HG03045 (cell line): ENCODE measurements at regions not wholly inside any gene's neighbourhood (a gene's known extent, or its start where the extent isn't known, plus 50 kb on each side); places are given as distances from the start of the nearest gene placed in this dataset.
"Not testable (repeated sequence)": the region's sequence is repeated elsewhere in the genome, so short reads cannot be mapped to it uniquely, and the experiment has no call there.

ENCODE experiments used
- ATAC-seq: cut with Tn5 transposase; IDR thresholded peaks from one replicate; pipeline ENCODE4 v1.9.1; 2021; ENCODE audit warnings: mild to moderate bottlenecking, moderate library complexity; ENCODE audit not compliant: unreplicated experiment

DNA sequence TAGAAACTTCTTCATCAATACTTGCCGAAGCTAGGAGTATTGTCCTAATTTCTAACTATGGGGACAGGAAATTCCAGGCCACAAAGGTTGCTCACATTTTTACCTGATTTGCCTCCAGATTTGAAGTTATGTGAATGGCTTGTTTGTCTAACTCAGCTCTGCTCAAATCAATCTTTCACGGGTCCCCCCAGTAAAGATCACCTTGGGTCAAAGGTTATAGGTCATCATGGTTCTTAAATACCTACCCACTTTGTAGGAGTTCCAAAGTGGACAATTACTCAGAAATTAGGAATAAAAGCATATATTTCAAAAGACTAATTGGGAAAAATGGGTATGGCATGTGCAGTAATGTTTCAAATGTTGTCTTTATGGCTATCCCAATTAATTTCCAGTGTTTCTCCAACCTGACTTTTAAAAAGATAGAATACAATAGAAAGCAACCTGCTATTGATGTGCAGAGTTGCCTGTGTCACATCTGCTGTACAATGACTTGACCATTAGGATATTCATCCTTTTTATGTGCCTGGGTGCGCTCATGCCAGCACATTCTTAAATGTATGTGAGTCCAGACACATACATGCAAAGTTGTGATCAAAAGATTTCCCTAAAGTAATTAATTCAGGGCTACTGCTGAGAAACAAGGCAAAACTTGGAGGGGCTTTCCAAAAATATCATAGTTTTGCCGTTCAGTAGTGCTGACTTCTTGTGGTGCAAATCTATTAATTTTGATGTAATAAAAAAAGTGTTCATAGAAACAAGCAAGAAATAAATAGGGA lies 126.1 kb downstream of the MYCN start:
- ATAC-seq: no peak

DNA sequence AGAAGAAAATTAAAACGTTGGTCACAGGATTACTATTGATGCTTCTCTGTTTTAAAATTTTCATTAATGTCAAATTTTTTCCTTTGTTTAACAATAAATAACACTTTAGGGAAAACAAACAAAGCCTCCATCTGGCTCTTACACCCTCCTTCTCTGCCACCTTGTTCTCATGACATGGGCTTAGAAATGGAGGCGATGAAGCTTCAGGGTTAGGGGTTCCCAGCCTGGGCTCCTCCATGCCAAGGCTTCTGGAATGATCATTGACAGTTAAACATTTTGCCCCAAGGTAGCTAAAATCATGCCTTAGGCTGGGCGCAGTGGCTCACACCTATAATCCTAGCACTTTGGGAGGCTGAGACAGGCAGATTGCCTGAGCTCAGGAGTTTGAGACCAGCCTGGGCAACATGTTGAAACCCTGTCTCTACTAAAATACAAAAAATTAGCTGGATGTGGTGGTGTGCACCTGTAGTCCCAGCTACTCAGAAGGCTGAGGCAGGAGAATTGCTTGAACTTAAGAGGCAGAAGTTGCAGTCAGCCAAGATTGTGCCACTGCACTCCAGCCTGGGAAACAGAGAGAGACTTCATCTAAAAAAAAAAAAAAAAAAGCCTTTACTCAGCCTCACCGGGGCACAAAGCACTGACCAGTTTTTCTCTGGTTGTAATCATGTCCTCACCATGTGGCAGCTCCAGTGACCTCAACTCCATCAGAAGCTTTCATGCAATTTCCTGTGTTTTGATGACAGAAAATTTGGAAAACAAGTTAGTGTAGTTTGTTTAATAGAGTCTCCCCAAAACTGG lies 125.1 kb downstream of the MYCN start:
- not testable (repeated sequence) for ATAC-seq

DNA sequence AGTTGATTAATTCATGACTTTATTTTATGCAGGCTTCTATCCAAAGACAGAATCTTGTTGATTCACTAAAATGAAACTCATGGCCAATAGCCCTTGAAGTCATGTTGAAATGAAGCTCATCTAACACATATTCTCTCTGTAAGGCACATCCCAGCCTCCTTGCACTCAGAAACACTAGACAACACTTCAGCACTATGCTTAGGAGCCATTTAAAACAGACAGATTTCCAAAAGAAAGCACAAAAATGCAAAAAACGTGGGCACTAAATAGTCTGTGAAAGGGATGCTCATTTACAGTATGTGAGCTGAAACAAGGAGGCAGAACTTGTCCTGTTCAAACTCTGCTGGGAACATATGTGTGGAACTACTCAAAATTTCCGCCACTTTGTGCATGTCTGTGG lies 124.4 kb downstream of the MYCN start:
- ATAC-seq: no peak

DNA sequence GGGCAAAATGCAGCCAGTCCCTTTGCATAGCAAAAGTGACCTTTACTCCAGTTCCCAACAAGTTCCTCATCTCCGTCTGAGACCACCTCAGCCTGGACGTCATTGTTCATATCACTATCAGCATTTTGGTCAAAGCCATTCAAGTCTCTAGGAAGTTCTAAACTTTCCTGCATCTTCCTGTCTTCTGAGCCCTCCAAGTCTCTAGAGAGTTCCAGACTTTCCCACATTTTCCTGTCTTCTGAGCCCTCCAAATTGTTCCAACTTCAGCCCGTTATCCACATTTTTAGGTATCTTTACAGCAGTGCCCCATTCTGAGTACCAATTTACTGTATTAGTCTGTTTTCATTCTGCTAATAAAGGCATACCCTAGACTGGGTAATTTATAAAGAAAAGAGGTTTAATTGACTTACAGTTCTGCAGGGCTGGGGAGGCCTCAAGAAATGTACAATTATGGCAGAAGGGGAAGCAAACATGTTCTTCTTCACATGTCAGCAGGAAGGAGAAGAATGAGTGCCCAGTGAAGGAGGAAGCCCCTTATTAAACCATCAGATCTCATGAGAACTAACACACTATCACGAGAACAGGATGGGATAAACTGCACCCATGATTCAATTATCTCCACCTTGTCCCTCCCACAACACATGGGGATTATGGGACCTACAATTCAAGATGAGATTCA lies 123.7 kb downstream of the MYCN start:
- ATAC-seq: no peak

DNA sequence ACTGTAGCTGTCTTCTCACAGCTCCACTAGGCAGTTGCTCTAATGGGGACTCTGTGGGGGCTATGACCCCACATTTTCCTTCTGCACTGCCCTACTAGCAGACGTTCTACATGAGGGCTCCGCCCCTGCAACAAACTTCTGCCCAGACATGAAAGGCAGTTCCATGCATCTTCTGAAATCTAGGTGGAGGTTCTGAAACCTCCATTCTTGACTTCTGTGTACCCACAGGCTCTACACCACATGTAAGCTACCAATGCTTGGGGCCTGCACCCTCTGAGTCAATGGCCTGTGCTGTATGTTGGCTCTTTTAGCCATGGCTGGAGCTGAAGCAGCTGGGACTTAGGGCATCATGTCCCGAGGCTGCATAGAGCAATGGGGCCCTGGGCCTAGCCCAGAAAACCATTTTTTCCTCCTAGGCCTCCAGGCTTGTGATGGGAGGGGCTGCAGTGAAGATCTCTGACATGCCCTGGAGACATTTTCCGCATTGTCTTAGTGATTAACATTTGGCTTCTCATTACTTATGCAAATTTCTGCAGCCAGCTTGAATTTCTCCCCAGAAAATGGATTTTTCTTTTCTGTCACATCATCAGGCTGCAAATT lies 123.0 kb downstream of the MYCN start:
- ATAC-seq: no peak

DNA sequence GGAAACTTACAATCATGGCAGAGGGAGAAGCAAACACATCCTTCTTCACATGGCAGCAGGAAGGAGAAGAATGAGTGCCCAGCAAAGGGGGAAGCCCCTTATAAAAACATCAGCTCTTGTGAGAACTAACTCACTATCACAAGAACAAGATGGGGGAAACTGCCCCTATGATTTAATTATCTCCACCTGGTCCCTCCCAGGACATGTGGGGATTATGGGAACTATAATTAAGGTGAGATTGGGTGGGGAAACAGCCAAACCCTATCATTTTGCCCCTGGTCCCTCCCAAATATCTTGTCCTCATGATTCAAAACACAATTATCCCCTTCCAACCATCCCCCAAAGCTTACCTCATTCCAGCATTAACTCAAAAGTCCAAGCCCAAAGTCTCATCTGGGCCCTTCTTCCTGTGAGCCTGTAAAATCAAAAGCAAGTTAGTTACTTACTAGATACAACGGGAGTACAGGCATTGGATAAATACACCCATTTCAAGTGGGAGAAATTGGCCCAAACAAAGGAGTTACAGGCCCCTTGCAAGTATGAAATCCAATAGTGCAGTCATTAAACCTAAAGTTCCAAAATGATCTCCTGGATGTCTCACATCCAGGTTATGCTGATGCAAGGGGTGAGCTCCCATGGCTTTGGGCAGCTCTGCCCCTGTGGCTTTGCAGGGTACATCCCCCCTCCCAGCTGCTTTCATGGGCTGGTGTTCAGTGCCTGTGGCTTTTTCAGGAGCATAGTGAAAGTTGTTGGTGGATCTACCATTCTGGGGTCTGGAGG lies 122.3 kb downstream of the MYCN start:
- no peak for ATAC-seq

DNA sequence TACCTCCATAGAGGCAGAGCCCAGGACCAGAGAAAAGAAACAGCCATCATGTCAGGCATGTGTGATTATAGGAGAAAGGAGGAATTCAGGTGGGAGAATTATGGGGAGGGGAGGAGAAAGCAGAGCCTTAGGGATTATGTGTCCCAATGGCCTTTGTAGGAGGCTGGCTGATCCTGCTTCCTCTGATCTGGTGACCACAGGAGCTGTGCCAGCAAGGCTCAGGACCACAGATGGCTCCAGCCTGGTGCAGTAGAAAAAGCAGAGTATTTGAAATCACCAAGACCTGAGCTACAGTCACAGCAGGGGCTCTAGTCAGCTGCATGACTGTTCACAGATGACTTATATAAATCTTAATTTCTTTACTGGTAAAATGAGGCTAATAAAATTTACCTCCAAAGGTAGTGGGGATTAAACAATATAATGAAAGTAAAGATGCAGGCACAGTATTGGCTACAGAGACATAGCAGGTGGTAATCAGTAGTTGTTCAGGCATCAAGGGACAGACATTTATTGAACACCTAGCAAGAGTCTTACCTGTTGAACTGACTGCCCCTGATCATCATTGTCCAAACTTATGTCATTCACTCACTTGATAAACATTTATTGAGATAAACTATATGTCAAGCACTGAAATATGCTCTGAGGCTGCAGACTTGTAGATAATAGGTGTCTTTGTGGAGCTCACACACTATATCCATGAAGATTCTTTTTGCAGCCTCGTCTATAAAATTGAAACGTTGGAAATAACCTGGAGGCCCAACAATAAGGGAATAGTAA lies 121.3 kb downstream of the MYCN start:
- no peak for ATAC-seq

DNA sequence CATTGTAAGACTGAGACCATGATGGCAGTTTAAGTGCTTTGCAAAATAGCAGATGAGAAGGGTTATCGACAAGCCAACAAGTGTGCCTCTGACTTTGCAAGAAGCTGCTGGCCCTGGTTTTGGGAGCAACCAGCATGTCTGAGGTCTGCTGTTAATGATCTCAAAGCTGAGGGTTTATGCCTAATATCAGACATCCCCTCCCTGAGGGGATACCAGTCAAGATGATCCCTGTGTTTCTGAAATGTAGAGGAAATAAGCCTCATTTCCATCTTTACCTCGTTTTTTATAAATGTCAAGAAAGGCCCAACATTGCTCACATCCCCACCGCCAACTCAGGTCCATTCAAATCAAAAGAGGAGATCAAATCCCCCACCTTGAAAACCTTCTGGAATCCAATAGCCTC lies 120.6 kb downstream of the MYCN start:
- no peak for ATAC-seq

DNA sequence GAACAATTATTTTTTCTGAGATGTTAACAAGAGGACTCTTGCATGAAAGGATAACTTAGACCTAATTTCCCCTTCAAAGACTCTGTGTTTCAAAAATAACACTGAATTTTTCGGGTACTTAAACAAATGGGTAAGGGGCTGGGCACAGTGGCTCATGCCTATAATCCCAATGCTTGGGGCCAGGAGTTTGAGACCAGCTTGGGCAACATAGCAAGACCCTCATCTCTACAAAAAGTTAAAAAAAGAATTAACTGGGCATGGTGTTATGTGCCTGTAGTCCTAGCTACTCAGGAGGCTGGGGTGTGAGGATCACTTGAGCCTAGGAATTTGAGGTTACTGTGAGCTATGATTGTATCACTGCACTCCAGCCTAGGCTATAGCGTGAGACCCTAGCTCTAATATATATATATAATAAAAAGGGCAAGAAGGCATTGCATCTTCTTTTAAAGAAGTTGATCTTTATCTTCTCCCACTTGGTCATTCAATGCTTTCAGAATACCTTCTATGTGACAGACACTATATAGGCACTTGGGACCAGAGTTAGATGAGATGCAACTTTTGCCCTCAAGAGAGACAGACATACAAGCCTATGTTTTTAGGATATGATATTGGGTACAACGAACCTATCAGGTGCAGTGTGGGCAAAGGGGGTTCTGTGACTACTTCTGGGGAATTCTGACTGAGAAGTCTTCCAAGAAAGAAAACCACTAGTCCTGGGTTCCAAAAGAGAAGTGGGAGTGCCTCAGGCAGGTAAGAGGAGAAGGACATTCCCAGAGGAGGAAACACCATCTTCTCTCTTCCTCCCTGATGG lies 120.0 kb downstream of the MYCN start:
- no peak for ATAC-seq

DNA sequence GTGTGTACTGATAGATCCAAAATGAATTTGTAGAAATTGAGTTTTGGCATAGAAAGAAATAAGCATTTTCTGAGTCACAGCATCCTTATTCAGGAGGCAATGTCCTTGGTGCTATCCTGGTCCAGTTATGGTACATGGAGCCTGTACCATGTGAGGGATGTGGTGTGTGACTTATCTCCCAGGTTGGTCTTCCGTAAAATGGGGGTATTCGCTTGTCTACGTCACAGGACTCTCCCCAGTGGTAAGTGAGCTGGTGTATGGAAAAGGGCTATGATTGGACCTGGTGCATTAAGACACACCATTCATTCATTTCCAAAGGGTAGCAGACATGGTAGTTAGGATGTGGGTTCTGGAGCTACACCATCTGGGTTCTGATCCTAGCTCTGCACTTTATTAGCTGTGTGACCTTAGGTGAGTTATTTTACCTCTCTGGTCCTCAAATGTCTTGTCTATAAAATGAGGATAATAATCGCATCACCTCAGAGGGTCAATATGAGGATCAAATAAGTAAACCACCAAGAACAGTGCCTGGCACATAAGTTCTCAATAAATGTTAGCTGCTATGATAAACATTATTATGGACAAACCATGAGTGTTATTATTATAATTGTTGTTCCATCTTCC lies 119.2 kb downstream of the MYCN start:
- no peak for ATAC-seq

DNA sequence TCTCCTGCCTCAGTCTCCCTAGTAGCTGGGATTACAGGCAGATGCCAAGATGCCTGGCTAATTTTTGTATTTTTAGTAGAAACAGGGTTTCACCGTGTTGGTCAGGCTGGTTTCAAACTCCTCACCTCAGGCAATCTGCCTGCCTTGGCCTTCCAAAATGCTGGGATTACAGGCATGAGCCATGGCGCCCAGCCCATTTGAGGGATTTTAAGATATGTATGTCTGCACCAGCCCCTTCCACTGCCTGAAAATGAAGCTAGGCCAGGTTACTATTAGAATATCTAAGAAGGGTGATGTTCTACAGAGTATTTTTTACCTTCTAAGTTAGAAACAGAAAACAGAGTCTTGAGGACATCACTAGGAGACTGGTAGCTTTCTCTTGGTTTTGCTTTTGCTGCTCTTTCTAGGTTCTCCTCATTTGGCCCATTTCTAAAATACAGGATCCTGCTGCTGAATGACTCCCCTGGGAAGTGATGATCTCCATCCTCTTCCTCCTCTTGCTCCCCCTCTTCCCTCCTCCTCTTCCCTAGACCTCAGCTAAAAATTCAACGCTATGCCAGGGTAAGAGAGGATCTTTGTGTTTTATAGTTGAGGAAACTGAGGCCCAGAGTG lies 118.5 kb downstream of the MYCN start:
- no peak for ATAC-seq

DNA sequence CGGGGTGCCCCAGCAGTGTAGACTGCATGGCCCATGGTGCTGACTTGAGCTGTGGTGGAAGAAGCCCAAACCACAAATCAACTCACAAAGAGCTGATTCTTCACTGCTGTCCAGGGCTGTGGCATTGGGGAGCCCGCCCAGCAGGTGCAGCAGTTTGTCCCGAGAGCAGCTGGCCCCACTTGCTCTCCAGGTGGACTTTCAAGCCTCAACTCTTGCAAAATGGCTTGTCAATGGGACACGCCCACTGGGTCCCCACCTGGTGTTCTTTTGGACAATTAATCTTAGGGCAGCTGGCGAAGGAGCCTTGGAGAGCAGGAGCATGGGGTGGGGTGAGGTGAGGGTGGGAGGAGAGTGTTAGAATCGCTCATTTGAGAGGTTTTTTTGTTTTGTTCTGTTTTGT lies 117.9 kb downstream of the MYCN start:
- ATAC-seq: no peak

DNA sequence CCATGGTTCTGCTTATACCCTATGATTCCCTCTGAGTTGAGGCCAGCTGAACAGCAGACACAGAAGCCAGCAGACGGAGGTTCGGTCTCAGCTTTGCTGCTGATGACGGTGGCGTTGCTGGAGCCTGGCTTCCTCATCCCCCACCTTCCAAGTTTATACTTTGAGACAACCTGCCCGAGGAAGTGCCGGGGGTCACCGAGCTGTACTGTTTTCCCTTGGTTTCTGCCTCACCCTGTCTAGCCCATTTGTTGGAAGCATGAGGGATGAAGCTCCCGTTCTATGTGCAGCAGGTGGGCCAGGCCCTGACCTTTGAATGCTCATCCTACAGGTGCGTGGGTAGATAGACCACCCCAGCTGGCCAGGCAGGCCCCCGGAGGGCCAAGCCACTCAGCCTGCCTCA lies 117.3 kb downstream of the MYCN start:
- ATAC-seq: no peak

DNA sequence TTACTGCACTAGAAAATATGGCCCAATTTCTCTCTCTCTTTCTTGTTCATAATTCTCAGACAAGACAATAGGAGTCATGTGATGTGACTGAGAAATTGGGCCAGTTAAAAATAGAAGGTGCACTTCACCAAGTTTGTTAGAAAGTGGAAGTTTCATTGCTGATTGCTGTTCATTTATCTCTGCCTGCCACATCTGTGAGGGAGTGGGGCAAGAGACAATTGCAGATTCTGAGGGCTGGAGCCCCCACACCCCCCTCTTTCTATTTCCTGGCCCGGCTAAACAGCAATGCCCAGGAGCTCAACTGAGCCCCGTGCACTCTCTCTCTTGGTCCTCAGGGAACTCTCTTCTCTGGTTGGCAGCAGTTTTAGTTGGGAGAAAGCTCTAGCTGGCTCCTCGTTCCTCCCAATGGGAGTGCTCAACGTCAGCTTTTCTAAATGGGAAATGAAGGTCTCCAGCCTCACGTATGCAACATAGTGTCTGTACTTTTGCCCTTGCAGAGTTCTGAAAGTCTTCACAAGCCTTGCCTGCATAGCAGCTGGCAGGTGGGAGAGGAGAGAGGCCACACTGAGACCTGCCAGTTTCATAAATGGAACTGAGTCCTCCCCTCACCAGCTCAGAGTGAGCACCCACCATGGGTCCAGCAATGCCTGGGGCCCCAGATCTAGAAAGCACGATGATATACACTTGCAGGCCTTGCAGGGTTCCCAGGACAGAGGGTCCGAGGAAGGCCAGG lies 115.7 kb downstream of the MYCN start:
- peak; percentile 75 for ATAC-seq

DNA sequence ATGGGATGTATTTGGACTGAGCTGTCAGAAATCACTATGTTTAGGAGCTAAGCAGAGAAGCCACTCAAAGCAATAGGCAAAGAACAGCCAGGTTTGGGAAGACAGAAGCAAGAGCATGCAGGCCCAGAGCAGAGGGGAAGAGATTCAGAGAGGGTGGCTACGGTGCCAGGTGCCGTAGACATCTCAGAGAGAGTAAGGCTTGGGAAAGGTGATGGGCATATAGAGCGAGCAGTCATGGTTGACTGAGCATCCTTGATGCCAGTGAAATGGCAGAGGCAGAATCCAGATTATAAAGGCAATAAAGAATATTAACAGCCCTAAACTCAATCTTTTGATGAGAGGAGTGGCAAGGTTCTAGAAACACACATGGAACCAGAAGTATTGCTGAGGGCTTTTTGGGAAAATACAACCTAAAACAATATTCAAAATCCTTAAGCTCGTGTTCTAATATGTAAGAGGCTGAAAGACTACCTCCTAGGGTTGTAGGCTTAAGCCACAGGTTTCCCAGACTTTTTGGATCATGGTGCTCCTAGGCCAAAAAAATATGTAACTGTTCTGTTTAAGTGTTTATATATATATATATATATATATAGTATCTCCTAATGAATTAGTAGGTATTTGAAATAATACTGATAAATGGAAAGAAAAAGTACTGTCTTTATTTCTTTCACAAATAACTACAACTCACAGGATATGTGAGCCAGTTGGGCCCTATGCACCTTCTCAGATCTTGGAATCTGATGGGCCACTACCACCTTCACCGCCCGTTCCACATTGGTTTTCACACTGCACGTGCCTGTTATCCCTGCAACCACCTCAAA lies 113.3 kb downstream of the MYCN start:
- ATAC-seq: no peak

DNA sequence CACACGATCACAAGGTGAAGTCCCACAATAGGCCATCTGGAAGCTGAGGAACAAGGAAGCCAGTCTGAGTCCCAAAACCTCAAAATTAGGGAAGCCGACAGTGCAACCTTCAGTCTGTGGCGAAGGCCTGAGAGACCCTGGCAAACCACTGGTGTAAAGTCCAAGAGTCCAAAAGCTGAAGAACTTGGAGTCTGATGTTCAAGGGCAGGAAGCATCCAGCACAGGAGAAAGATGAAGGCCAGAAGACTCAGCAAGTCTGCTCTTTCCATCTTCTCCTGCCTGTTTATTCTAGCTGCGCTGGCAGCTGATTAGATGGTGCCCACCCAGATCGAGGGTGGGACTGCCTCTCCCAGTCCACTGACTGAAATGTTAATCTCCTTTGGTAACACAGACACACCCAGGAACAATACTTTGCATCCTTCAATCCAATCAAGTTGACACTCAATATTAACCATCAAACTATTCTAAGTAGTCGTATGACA lies 112.3 kb downstream of the MYCN start:
- not testable (repeated sequence) for ATAC-seq
